ENCODE measurements at regions not wholly inside any gene's neighbourhood (a gene's known extent, or its start where the extent isn't known, plus 50 kb on each side); places are given as distances from the start of the nearest gene placed in this dataset.

- no peak for DNase-seq (ENCODE audit: low spot score)
Measured at GRCh38 chr12:22991250-22991844, 366.4 kb downstream of the ETNK1 start.

- no peak for DNase-seq (ENCODE audit: low spot score)
Measured at GRCh38 chr12:22993609-22994315, 368.8 kb downstream of the ETNK1 start.

GRCh38 chr12:22994316-22994675 is 369.3 kb downstream of the ETNK1 start:
- DNase-seq (ENCODE audit: low spot score) = no peak

GRCh38 chr12:23001487-23001886 is 376.5 kb downstream of the ETNK1 start:
- no peak for DNase-seq (ENCODE audit: low spot score)

GRCh38 chr12:23002381-23002780 is 377.4 kb downstream of the ETNK1 start:
- no peak for DNase-seq (ENCODE audit: low spot score)

GRCh38 chr12:23004473-23005020 is 379.6 kb downstream of the ETNK1 start:
- DNase-seq (ENCODE audit: low spot score) = no peak

GRCh38 chr12:23005387-23005786 is 380.4 kb downstream of the ETNK1 start:
- no peak for DNase-seq (ENCODE audit: low spot score)

GRCh38 chr12:23006413-23006812 is 381.4 kb downstream of the ETNK1 start:
- DNase-seq (ENCODE audit: low spot score) = no peak

- no peak for DNase-seq (ENCODE audit: low spot score)
Measured at GRCh38 chr12:23008623-23009022, 383.7 kb downstream of the ETNK1 start.

- no peak for DNase-seq (ENCODE audit: low spot score)
Measured at GRCh38 chr12:23014749-23015148, 389.8 kb downstream of the ETNK1 start.

GRCh38 chr12:23025372-23026016 is 400.5 kb downstream of the ETNK1 start:
- no peak for DNase-seq (ENCODE audit: low spot score)

GRCh38 chr12:23028158-23028802 is 403.3 kb downstream of the ETNK1 start:
- DNase-seq (ENCODE audit: low spot score) = no peak

- DNase-seq (ENCODE audit: low spot score) = no peak
Measured at GRCh38 chr12:23029185-23029584, 404.2 kb downstream of the ETNK1 start.

GRCh38 chr12:23039834-23040233 is 414.9 kb downstream of the ETNK1 start:
- no peak for DNase-seq (ENCODE audit: low spot score)

- no peak for DNase-seq (ENCODE audit: low spot score)
Measured at GRCh38 chr12:23041774-23042173, 416.8 kb downstream of the ETNK1 start.

- DNase-seq (ENCODE audit: low spot score) = no peak
Measured at GRCh38 chr12:23043646-23044045, 418.7 kb downstream of the ETNK1 start.

GRCh38 chr12:23049180-23049579 is 424.2 kb downstream of the ETNK1 start:
- peak; percentile 28 for DNase-seq (ENCODE audit: low spot score)

- DNase-seq (ENCODE audit: low spot score) = peak; percentile 28
Measured at GRCh38 chr12:23055004-23055403, 430.0 kb downstream of the ETNK1 start.

GRCh38 chr12:23057571-23057970 is 432.6 kb downstream of the ETNK1 start:
- DNase-seq (ENCODE audit: low spot score) = no peak

- DNase-seq (ENCODE audit: low spot score) = no peak
Measured at GRCh38 chr12:23060161-23060560, 435.2 kb downstream of the ETNK1 start.

- DNase-seq (ENCODE audit: low spot score) = no peak
Measured at GRCh38 chr12:23063206-23063605, 438.2 kb downstream of the ETNK1 start.

- no peak for DNase-seq (ENCODE audit: low spot score)
Measured at GRCh38 chr12:23066095-23066494, 441.1 kb downstream of the ETNK1 start.

- DNase-seq (ENCODE audit: low spot score) = peak; percentile 8
Measured at GRCh38 chr12:23083267-23083666, 458.3 kb downstream of the ETNK1 start.

Data from kidney capillary endothelial cell (primary cell).